Pulmonary artery endothelial cell (primary cell): ENCODE measurements at regions not wholly inside any gene's neighbourhood (a gene's known extent, or its start where the extent isn't known, plus 50 kb on each side); places are given as distances from the start of the nearest gene placed in this dataset.

ENCODE experiments used
- DNase-seq: peaks from one replicate; pipeline ENCODE4 v3.0.0-alpha.2; 2011; ENCODE audit warnings: low read depth, low spot score

DNA sequence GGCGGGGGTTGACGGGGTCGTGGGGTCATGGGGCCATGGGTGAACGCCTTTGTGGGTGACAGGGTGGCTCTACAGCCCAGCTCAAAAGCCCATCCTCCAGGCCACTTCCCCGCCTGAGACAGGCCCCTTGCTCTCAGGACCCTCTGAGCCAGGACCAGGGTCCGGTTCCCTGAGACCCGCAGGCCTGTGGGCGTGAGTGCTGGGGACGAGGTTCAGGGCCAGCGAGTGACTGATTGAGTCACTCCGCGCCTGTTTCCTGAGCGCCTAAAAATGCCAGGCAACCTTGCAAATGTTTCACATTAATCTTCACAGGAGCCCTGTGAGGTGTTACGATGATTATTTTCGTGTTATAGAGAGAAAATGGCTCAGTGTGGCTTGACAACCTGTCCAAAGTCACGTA is 97.8 kb downstream of the ZNF674 start:
- no peak for DNase-seq

DNA sequence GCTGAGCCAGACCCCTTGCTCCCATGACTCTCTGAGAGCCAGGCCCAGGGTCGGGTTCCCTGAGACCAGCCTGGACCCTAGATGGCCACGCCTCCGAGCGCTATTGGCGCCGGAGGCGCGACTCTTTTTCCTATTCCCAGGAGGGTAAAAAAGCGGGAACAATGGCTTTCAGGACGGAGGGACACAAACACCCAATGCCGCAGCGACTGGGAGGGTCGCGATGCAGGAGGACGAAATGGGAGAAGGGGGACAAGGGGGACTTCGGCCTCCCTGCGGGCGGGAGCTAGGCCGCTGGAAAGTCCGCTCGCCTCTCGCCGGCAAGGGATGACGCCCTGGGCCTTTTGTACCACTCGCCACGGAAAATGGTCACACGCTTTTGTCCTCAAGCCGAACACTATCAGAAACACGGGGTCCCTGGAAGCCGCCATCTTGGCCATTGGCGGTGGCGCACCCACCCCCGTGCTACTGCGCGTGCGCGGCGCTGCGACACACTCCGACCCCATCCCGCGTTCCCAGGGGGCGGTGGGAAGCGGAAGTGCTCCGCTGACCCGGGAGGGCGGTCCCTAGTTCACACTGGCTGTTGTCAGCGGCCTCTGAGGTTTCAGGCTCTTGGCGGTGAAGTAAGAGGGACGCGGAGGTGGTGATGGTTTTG is 98.4 kb downstream of the ZNF674 start:
- DNase-seq = peak; percentile 26

DNA sequence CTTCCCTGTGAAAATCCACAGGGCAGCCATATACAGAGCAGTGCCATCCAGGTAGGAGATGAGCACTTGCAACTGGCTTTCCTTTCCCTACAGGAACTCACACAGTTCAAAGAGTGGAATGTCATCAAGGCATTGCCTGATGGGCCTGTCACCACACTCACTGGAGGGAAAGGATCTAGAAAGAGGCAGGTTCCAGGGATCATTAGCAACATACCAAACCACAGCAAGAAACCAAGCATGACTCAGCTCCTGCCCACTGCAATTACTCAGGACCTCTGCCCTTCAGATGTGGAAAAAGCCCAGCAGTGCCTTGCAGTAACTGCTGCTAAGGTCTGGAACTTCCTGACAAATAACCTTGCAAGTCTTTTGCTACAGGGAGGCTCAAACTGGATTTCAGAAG is 101.2 kb downstream of the ZNF674 start:
- DNase-seq = peak; percentile 50

DNA sequence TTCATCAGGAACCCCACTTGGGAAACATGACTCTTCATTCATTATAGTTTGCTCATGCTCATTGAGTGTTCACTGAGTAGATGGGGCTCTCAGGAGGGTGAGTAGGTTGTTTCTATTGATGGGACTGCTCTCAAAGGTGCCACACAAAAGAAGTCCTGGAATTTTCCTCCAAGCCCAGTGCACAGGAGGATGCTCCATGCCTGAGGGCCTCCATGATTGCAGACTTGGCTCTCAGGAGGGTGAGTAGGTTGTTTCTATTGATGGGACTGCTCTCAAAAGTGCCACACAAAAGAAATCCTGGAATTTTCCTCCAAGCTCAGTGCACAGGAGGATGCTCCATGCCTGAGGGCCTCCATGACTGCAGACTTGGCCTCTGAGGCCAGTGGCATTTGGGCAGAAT is 108.5 kb downstream of the ZNF674 start:
- no peak for DNase-seq

DNA sequence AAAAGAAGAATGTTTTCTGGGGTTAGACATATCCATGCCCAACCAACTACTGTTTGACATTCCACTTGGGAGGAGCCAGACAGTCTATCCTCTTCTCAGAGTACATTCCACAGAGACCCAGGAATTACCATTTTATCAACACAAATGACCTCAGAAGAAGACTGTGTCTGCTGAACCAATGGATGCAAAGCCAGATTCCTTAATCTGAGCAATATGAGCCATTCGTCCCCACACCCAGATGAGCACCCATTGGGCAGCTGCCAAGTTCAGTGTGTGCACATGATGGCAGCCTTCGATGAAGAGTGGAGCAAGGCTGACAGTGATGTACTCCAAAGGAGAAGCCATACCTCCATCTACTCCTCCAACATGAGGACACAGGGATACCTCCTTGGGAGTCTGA is 111.3 kb downstream of the ZNF674 start:
- DNase-seq = no peak

DNA sequence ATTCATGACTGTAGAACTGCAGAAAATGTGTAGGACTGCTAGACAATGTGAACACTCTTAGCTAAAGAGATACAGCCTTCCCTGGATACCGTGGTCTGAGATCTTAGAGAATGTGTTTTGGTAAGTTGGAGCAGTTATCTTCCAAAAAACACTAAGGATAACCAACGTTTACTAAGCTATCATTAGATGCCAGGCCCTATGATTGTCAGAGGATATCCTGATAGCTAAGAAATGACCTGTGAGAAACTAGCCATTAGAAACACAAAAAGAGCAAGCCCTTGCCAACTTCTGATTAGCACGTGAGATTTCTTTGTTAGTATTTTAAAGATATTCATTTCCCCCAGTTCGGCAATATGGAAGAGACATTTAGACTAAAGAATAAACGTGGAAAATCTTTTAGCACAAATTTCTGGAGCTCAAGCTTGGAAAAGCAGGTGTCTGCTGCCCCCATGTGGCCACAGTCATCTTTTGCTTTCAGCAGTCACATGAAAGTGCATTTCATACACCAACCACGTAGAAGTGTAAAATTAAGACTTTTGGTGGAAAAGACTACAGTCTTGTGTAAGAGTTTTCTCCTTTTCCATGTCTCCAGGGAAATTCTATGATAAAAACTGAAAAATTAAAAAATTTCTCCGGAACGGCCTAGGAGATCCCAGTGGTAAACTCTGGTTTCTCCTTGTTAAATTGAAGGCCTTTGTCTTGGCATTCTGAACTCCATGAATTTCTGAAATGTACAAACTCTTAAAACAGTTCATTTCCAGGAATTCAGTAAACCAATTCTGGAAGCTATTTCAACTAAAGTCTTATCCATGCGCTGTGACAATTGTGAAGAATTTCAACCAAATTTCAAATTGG is 136.4 kb downstream of the ZNF674 start:
- peak; percentile 35 for DNase-seq

DNA sequence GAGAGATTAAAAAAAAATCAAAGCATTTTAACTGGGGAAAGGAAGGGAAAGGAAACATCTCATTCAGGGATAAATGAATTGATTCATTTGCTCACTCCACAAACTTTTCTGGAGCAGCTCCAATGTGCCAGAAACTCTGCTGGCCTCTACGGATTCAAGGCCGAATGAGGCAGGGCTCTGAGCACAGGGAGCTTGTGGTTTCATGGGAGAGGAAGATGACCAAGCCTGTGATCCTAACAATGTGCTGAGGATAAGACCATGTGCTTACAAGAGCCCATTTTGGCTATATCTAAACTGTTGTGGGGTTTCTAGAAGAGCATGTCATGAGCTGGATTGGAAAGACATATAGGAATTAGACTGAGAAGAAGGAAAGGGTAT is 137.5 kb downstream of the ZNF674 start:
- no peak for DNase-seq

DNA sequence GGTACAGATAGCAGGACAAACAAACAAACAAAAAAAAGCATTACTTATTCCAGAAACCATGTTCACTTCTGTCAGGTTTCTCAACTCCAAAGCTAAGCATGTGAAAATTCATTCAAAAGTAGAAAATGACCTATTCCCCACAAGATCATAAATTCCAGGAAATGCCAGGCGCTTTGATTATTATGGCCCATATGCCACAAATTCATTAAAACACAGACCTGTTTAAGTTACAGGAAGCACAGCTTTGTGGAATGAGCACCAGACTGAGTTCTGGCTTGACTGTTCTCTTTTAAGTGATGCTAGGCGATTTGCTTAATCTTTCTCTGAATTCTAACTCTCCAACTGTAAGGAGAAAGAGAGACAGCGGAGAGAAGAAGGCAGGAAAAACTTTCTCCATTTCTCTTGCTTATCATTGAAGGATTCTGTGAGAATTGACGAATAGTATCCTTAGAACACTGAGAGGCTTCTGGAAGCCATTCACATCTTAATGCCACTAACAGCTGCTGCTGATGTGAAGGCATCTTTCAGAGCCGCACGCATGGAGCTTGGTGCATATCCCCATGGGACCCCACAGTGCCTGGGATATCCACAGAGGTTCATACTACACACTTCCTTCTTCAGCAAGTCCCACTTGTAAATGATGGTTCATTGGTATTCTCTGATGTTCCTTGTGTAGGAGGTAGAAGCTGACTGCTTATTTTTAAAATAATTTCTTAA is 138.0 kb downstream of the ZNF674 start:
- DNase-seq = no peak

DNA sequence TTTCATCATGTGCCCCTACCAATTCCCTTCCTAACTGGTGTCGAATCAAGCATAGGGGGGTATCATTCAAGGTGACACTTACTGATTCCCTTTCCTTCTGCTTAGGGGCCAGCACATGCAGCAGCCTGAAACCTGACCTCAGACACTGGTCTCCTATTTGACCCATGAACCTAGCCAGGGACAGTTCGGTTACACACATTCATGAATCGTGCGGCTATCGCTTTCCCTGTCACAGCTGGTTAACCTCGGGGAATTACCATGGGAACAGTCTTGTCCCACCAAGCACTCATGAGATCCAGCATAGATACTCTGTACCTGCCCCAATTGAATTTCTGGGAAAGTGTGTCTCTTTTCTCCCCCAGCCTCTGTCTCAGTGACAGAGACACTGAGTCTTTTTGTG is 140.4 kb downstream of the ZNF674 start:
- no peak for DNase-seq

DNA sequence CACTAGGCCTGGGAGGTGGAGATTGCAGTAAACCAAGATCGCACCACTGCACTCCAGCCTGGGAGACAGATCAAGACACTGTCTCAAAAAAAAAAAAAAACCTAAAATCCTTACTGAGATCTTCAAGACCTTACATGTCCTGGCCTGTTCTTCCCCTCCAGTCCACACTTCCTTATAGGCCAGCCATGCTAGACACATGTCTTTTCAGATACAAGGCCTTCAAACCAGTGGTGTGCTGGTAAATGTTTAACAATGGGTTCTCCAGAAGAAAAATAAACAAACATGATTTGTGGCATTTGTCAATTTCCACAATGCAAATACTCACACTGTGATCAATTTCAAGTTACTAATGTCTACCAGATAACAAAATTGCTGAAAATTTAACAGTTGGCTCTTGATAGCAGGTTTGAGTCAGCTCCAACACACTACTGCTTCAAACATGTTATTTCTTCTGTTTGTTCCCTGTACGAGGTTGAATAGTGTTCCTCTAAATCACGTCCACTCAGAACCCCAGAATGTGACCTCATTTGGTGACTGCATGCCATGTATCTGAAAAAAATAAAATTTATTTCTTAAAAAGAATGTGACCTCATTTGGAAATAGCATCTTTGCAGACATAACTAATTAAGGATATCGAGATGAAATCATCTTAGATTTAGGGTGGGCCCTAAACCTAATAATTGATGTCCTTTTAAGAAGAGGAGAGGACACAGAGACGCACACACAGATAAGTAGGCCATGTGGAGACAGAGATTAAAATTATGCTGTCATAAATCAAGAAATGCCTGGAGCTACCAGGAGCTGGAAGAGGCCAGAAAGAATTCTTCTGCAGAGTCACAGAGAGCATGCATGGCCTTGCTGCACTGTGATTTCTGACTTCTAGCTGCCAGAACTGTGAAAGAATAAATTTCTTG is 144.4 kb downstream of the ZNF674 start:
- DNase-seq = no peak

DNA sequence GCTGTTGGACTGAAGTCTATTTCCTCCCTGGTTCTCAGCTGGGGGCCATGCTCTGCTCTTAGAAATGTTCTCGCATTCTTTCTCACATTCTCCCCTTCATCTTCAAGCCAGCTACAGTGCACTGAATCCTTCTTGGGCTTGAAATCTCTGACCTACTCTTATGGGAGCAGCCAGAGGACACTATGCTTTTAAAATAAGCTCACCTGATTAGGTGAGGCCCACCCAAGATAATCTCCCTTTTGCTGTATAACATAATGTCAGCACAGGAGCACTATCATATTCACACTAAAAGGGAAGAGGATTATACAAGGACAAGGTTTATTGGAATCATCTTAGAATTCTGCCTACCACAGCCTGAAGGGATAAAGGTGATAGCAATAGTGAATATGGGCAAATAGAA is 146.3 kb downstream of the ZNF674 start:
- no peak for DNase-seq

DNA sequence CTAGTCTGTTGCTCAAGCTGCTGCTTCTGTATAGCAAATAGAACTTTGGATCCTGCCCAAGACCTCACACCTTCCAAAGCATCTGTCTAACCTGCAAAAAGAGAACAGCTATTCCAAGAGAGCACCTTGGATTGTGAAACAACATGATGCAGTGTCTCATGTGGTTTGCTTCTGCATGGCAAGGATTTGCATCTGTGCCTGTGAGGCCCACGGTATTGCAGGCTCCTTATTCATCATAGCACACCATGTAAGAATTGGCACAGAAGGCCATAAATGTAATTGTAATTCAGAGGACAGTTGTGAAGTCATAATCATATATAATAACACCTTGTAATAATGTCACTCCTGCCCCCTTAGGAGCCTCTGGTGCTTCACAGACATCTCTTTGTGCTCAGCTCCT is 147.1 kb downstream of the ZNF674 start:
- no peak for DNase-seq

DNA sequence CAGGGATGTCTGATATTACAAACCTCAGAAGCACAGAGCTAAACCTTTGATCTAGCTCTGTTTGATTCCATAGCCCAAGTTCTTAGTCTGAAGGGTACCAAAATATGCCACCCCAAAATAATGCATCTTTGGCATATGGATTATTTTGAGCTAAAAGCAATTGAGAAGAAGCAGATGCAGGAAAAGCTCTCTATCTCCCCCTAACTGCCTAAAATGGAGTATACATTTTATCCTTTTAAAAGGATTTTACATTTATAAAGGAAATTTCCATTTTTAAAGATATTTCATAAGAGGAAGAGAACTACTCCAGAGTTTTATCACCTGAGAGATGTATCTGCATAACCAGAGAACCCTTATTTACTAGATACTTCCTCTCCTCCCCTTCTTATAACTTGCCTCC is 158.7 kb downstream of the ZNF674 start:
- no peak for DNase-seq

DNA sequence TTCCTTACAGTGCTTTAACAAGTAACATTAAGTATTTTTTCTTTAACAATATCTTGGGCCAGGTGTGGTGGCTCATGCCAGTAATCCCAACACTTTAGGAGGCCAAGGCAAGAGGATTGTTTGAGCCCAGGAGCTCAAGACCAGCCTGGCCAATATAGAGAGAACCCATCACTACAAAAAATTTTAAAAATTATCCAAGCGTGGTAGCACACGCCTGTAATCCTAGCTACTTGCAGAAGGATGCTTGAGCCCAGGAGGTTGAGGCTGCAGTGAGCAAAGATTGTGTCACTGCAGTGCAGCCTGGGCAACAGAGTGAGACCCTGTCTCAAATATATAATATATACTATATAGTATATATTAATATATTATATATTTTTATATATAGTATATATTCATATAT is 162.2 kb downstream of the ZNF674 start:
- no peak for DNase-seq

DNA sequence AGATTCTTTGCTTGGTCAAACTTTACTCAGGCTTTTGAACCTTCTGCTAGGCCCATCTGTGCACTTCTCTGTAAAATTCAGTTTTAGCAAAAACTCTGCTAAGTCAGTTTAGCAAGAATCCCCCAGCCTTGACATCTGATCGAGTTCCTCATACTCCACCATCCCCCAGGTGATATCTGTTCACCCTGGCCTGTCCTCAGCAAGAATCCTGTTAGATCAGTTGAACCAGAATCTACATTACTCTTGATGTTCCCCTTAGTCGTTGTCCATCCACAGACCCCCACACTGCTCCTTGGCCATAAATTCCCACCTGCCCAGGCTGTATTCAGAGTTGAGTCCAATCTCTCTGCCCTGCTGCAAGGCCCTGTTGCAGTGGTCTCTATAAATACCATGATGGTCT is 162.6 kb downstream of the ZNF674 start:
- no peak for DNase-seq

DNA sequence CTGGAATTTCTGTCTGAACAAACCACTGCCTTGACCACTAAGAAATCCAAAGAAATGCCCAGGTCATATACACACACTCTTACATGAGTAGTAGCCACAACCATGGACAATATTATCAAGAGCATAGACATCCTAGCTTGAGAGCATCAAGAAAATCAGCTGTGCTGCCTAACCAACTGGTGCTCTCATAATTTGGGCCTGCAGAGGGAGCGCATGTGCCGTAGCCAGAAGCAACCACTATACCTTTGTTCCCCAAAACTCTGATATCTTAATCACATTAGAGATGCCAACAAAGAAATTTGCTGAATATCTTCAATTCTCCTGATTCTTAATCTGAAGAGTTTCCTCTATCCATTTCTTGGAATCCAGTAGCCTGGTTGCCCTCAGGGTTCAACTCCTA is 163.6 kb downstream of the ZNF674 start:
- no peak for DNase-seq

DNA sequence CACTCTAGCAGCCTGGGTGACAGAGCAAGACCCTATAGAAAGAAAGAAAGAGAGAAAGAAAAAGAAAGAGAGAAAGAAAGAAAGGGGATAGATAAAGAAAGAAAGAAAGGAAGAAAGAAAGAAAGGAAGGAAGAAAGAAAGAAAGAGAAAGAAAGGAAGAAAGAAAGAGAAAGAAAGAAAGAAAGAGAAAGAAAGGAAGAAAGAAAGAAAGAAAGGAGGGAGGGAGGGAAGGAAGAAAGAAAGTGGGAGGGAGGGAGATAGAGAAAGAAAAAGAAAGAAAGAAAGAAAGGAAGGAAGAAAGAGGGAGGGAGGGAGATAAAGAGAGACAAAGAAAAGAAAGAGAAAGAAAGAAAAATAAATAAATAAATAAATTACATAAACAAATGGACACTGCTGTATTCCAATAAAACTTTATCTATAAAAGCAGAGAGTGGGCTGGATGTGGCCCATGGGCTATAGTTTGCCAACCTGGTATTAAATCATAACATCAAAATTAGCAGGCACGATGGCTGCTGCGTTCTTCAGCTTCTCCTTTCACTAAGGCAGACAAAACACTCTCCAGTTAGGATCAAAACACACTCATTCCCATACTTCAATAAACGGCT is 165.0 kb downstream of the ZNF674 start:
- no peak for DNase-seq

DNA sequence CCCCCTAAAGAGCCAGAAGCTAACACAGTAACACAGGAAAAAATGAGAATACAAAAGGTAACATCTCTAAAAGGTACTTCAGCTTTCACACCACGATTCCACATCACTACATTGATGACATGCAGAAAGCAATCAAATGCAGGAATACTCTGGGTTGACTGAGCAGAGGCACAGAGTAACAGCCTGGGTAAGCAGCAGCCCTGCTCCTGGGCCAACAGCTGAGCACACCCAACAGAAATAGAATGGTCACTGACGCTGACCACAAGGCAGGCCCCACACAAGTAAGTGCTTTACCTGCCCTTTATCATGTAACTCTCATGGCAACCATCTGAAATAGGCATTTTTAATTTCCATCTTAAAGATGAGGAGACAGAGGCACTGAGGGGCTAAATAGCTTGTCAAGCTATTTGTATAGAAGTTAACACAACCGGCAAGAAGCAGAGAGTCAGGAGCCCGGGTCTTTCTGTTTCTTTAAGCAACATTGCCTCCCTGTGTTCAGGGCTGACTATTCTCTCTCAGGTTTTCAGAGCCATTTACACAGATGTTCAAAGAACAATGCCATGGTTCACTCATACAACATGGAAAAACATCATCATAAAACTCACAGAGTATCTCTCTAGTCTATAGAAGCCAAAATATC is 168.9 kb downstream of the ZNF674 start:
- DNase-seq = peak; percentile 39

DNA sequence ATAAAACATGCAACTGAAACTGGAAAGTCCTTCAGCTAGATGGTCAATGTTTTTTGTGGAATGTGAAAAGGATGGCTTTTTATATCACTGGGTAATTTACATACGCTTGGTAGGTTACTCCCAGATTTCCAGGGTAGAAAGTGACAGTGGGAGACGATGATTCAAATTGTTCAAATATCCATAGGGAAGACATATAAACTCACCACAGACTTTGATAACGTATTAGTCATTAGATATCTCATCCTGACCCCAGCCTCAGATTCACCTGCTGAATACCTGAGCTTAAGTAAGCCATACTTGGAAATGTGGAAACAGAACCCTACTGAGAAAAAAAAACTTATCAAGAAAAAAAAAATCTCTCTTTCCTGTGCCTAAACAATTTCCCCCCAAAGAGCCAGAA is 169.4 kb downstream of the ZNF674 start:
- no peak for DNase-seq

DNA sequence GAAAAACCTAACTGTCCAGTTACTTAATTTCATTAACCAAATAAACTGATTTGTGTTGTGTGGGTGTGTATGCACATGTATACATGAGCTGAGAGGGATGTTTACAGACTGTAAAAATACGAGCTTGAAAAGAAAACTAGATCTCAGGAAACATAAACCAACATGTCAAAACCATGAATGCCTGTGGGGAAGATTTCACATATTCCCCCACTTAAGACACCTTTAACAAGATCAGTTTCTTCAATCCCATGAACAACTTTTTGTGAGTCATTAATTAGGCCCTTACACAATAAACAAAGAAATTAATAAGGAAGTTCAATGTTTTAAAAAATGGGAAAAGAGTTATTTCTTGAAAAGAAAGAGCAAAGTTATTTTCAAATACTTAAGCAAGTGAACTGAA is 170.8 kb downstream of the ZNF674 start:
- no peak for DNase-seq

DNA sequence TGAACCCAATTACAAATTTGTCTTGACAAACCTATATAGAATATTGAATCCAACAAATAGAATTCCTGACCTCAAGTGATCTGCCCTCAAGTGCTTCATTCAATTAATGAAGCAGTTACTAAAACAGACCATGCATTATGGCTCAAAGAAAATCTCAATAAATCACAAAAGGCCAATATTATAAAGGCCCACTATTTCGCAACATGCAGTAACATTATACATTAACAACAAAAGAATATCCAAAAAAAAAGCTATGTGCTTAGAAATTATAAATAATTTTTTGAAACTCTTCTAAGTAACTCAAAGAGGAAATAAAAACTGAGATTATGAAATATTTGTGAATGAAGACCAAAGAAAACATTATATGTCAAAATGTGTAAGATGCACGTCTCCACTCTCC is 177.7 kb downstream of the ZNF674 start:
- no peak for DNase-seq
